ENCODE measurements at regions not wholly inside any gene's neighbourhood (a gene's known extent, or its start where the extent isn't known, plus 50 kb on each side); places are given as distances from the start of the nearest gene placed in this dataset.
A peak's percentile ranks its signal among the peaks of the same experiment; 100 is the strongest.
"Not testable (repeated sequence)": the region's sequence is repeated elsewhere in the genome, so short reads cannot be mapped to it uniquely, and the experiment has no call there.

DNA sequence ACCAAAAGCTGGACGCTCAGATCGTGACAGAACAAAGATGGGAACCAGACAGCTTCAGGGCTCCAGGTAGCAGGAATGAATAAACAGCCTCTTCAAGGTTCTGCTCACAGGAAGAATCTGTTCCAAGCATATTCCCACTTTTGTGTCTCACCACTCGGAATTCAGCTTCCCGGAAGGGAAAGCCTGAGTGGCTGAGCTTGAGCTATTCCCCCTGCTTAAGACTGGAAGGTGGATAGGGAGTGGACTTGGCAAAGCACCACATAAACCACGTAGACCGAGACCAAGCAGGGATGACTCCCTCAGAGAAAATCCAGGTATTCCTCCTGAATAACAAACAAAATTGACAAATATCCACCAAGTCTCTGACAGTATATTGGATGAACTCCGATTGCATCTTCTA is 180.2 kb upstream of the NR2F2 start:
- intact Hi-C loops (cut with DNase I): no loop called here
- H3K27ac ChIP-seq: no peak overlapping the region
- H3K36me3 ChIP-seq (replicated peaks in 1 of 2): no peaks in the 10 kb centered on the region
- no peaks in the 10 kb centered on the region for H3K9me3 ChIP-seq (replicated peaks in 1 of 3)
- H3K4me3 ChIP-seq: no peak overlapping the region
- TF ChIP-seq, protein P1, sequence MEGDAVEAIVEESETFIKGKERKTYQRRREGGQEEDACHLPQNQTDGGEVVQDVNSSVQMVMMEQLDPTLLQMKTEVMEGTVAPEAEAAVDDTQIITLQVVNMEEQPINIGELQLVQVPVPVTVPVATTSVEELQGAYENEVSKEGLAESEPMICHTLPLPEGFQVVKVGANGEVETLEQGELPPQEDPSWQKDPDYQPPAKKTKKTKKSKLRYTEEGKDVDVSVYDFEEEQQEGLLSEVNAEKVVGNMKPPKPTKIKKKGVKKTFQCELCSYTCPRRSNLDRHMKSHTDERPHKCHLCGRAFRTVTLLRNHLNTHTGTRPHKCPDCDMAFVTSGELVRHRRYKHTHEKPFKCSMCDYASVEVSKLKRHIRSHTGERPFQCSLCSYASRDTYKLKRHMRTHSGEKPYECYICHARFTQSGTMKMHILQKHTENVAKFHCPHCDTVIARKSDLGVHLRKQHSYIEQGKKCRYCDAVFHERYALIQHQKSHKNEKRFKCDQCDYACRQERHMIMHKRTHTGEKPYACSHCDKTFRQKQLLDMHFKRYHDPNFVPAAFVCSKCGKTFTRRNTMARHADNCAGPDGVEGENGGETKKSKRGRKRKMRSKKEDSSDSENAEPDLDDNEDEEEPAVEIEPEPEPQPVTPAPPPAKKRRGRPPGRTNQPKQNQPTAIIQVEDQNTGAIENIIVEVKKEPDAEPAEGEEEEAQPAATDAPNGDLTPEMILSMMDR (IDR thresholded peaks at IDR 0.05): no peak
- TF ChIP-seq POLR2A (IDR thresholded peaks at IDR 0.05): no peak
- DNase-seq: no peak
- H3K4me1 ChIP-seq (replicated peaks in 1 of 2): no peaks in the 10 kb centered on the region
- WGBS, 4 donors: 83 to 92% (median 89%) methylated on average over 7 of the region's 7 CpGs
- no peaks in the 10 kb centered on the region for H3K27me3 ChIP-seq

DNA sequence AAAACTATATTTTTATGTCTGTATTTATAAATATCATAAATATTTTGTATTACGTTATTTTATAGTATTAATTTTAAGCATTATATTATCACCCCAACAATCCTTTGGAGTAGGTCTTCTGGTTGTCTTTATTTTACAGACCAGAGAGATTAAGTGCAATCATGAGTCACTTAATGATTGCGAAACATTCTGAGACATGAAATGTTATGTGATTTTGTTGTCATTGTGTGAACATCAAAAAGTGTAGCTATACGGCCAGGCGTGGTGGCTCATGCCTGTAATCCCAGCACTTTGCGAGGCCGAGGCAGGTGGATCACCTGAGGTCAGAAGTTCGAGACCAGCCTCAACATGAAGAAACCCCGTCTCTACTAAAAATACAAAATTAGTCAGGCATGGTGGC is 178.8 kb upstream of the NR2F2 start:
- H3K27ac ChIP-seq; DNase-seq; intact Hi-C loops (cut with DNase I); H3K4me3 ChIP-seq; H3K27me3 ChIP-seq; H3K9me3 ChIP-seq (replicated peaks in 1 of 3); H3K36me3 ChIP-seq (replicated peaks in 1 of 2); H3K4me1 ChIP-seq (replicated peaks in 1 of 2): not testable (repeated sequence)
- WGBS, 4 donors: 72 to 84% (median 79%) methylated on average over 7 to 8 of the region's 8 CpGs

DNA sequence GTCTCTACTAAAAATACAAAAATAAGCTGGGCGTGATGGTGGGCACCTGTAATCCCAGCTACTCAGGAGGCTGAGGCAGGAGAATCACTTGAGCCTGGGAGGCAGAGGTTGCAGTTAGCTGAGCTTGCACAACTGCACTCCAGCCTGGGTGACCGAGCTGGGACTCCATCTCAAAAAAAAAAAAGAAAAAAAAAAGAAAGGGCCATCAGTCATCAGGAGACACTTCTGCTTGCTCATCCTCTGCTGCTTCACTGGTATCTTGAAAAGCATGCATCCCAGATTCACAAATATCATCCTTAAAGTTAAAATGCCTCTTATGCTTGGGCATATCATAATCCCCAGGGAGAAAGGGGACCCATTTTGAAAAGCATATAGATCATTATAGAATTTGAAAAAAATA is 176.6 kb upstream of the NR2F2 start:
- Histone ChIP-seq H3K27me3 (no peaks in the 10 kb centered on the region), H3K4me3 (no peak overlapping the region), H3K9me3 (replicated peaks in 1 of 3) (no peaks in the 10 kb centered on the region), H3K4me1 (replicated peaks in 1 of 2) (no peaks in the 10 kb centered on the region), H3K36me3 (replicated peaks in 1 of 2) (no peaks in the 10 kb centered on the region), H3K27ac (no peak overlapping the region)
- intact Hi-C loops (cut with DNase I): no loop called here
- DNase-seq: no peak
- TF ChIP-seq, protein P1 (IDR thresholded peaks at IDR 0.05): no peak
- no peak for TF ChIP-seq POLR2A (IDR thresholded peaks at IDR 0.05)
- WGBS, 4 donors: 78 to 94% (median 80%) methylated on average over 2 of the region's 2 CpGs

DNA sequence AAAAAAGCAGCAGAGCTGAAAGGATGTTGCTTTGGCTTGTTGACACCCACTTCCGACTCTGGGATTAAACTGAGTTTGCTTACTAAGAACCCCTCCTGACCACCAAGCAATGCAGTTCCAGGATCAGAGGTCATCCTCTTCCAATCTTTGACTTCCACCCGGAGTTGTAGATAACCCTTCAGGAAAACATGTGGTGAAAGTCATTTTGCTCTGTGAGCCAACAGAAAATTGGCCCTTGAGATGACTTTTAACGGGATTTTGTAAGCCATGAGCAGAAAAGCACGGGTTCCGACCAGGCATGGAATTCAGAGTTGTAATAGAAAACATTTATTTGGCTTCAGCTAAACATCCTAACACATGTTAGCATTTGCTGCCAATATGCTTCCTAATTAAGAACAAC is 171.6 kb upstream of the NR2F2 start:
- WGBS, 4 donors: 55 to 66% (median 60%) methylated on average over 5 of the region's 5 CpGs
- no peaks in the 10 kb centered on the region for H3K36me3 ChIP-seq (replicated peaks in 1 of 2)
- no peaks in the 10 kb centered on the region for H3K27me3 ChIP-seq
- TF ChIP-seq POLR2A (IDR thresholded peaks at IDR 0.05): no peak
- TF ChIP-seq, protein P1 (IDR thresholded peaks at IDR 0.05): no peak
- H3K4me3 ChIP-seq: no peak overlapping the region
- H3K27ac ChIP-seq: peak overlapping the region in 1 of 5 donors; percentile 41
- DNase-seq: peak in 4 of 7 donors; percentile 11 to 54 (median 25)
- intact Hi-C loops (cut with DNase I): no loop called here
- H3K9me3 ChIP-seq (replicated peaks in 1 of 3): no peaks in the 10 kb centered on the region
- H3K4me1 ChIP-seq (replicated peaks in 1 of 2): peaks cover 0 to 5% of the 10 kb centered on the region in 2 donors

DNA sequence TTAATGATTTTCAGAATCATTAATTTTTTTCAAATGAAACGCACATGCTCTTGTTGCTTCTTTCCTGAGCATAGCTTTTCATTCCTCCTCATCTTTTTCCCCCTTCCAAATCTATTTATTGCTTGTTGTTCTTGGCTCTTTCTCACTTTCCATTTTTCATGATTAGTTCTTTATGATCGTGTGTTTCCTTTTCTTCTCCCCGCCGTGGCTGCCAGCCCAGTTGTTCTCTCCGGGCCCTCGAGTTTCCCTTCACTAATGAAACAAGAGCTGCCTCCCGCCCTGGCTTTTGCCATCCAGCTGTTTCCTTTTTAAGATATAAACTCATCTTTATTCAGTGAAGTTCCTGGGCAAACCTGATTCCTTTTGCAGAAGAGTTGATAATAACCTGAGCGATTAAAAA is 170.2 kb upstream of the NR2F2 start:
- H3K27ac ChIP-seq: peak overlapping the region in 1 of 5 donors; percentile 31
- H3K9me3 ChIP-seq (replicated peaks in 1 of 3): no peaks in the 10 kb centered on the region
- intact Hi-C loops (cut with DNase I): no loop called here
- no peak overlapping the region for H3K4me3 ChIP-seq
- no peaks in the 10 kb centered on the region for H3K36me3 ChIP-seq (replicated peaks in 1 of 2)
- no peaks in the 10 kb centered on the region for H3K27me3 ChIP-seq
- peak; percentile 18 to 73 (median 35) for DNase-seq
- WGBS, 4 donors: 40 to 49% (median 46%) methylated on average over 8 of the region's 8 CpGs
- H3K4me1 ChIP-seq (replicated peaks in 1 of 2): peaks cover 0 to 5% of the 10 kb centered on the region in 2 donors
- TF ChIP-seq, protein P1 (IDR thresholded peaks at IDR 0.05): no peak
- TF ChIP-seq POLR2A (IDR thresholded peaks at IDR 0.05): no peak
